NCI-H2196 (cell line): ENCODE measurements at regions not wholly inside any gene's neighbourhood (a gene's known extent, or its start where the extent isn't known, plus 50 kb on each side); places are given as distances from the start of the nearest gene placed in this dataset.
"Not testable (repeated sequence)": the region's sequence is repeated elsewhere in the genome, so short reads cannot be mapped to it uniquely, and the experiment has no call there.

Experiments
- DNase-seq: peaks from one replicate; lab custom pipeline; 2025; ENCODE audit not compliant: unreplicated experiment; lab: John Stamatoyannopoulos, UW

- DNase-seq, result no peak
Observed at GRCh38 chr12:86721713-86722397, 465.7 kb upstream of the MGAT4C start.

GRCh38 chr12:86719381-86719780 lies 463.2 kb upstream of the MGAT4C start:
- no peak for DNase-seq

- DNase-seq, result no peak
Observed at GRCh38 chr12:86713121-86713520, 456.9 kb upstream of the MGAT4C start.

GRCh38 chr12:86712425-86712843 lies 456.2 kb upstream of the MGAT4C start:
- no peak for DNase-seq

- DNase-seq, result no peak
Observed at GRCh38 chr12:86711731-86712130, 455.5 kb upstream of the MGAT4C start.

- no peak for DNase-seq
Observed at GRCh38 chr12:86710109-86710508, 453.9 kb upstream of the MGAT4C start.

- DNase-seq, result not testable (repeated sequence)
Observed at GRCh38 chr12:86709017-86709416, 452.8 kb upstream of the MGAT4C start.

GRCh38 chr12:86698641-86698980 lies 442.4 kb upstream of the MGAT4C start:
- no peak for DNase-seq

- no peak for DNase-seq
Observed at GRCh38 chr12:86697916-86698640, 441.9 kb upstream of the MGAT4C start.

GRCh38 chr12:86683568-86684304 lies 427.5 kb upstream of the MGAT4C start:
- no peak for DNase-seq

- no peak for DNase-seq
Observed at GRCh38 chr12:86681060-86681459, 424.9 kb upstream of the MGAT4C start.

- DNase-seq, result no peak
Observed at GRCh38 chr12:86675197-86675596, 419.0 kb upstream of the MGAT4C start.

GRCh38 chr12:86670986-86671385 lies 414.8 kb upstream of the MGAT4C start:
- no peak for DNase-seq

- DNase-seq, result no peak
Observed at GRCh38 chr12:86669010-86669409, 412.8 kb upstream of the MGAT4C start.

GRCh38 chr12:86666316-86666715 lies 410.1 kb upstream of the MGAT4C start:
- no peak for DNase-seq

- no peak for DNase-seq
Observed at GRCh38 chr12:86663716-86664115, 407.5 kb upstream of the MGAT4C start.

GRCh38 chr12:86663173-86663572 lies 407.0 kb upstream of the MGAT4C start:
- no peak for DNase-seq

GRCh38 chr12:86662464-86662863 lies 406.3 kb upstream of the MGAT4C start:
- no peak for DNase-seq

- no peak for DNase-seq
Observed at GRCh38 chr12:86660488-86661147, 404.4 kb upstream of the MGAT4C start.

- DNase-seq, result no peak
Observed at GRCh38 chr12:86659985-86660384, 403.8 kb upstream of the MGAT4C start.

- DNase-seq, result no peak
Observed at GRCh38 chr12:86658303-86658702, 402.1 kb upstream of the MGAT4C start.

- DNase-seq, result no peak
Observed at GRCh38 chr12:86647800-86648199, 391.6 kb upstream of the MGAT4C start.
